Stimulated activated naive CD4-positive, alpha-beta T cell treated with Interleukin-2 at 50 U/mL for 16 hours (primary cell): ENCODE measurements at regions not wholly inside any gene's neighbourhood (a gene's known extent, or its start where the extent isn't known, plus 50 kb on each side); places are given as distances from the start of the nearest gene placed in this dataset.

Source experiments
- DNase-seq: peaks from one replicate; lab custom pipeline; 2025; lab: John Stamatoyannopoulos, UW

DNA sequence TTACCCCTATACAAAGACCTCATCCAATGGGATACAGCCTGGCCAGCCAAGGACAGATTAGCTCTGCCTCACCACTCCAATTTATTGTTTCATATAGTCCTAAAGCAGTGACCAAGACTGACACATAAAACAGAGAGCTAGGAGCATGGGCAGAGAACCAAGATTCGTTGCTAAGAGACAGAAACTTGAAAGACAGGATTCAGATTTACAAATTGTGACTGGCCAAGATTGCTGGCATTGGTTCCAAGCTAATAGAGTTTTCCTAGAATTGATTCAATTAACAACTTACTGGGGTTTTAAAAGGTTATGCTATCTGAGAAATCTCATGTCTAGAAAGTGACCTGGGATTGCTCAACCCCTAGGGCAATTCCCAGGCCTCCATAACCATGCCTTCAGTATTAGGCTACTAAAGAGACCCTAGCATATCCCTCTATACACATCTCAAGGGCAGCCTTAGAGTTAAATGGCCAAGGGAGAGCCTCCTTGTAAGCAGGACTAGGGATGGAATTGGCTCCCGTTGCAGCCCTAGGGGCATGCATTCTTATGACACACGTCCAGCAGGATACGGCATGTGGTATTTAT lies 75.6 kb downstream of the ICOS start:
- DNase-seq, result no peak

DNA sequence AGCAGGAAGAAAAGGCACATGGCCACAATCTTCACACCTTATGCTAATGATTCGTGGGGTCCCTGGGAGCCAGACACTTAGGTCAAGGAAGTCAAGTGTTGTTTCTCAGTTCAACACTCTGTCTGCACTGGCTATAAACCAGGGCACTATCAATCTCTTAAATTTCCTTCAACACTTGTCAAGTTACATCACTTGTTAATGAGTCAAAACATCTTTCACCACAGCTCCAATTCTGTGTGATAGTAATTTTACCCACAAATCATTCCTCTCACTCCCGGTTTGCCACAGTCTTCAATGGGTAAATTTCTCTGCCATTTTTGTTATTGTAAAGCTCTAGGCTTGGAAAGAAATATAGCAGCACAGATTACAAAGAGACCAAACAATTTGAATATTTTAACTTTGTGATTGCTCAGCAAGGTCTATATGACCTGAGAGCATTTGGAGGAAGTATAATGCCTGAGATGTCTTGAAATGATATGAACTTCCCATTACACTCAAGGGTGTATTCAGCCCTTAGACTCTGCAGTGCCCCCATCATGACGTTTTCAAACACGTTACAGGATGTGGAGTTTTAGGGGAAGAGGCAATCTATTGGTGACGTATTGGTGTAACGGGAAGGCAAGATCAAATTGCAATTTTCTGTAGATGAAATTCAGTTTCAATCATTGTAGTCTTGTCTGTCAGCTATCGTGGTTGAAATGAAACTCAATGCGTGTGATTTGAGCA lies 78.7 kb downstream of the ICOS start:
- peak; percentile 25 for DNase-seq

DNA sequence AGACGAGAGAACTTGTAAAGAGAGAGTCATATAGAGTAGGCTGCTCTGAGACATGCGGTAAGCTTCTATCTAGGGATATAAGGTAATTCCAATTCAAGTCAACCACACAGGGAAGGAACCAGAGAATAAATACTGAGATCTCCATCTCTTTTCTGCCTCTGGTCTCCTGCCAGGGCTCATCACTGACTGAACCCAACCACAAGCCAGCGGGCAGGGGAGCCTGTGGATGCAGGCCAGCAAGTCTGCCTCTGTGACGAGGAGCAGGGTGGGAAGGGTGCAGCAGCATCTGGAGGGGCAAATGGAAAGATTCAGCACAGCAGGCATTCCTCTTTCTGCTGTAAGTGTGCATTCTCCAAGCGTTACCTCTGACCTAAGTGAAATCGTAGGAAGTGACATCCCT lies 82.2 kb downstream of the ICOS start:
- no peak for DNase-seq

DNA sequence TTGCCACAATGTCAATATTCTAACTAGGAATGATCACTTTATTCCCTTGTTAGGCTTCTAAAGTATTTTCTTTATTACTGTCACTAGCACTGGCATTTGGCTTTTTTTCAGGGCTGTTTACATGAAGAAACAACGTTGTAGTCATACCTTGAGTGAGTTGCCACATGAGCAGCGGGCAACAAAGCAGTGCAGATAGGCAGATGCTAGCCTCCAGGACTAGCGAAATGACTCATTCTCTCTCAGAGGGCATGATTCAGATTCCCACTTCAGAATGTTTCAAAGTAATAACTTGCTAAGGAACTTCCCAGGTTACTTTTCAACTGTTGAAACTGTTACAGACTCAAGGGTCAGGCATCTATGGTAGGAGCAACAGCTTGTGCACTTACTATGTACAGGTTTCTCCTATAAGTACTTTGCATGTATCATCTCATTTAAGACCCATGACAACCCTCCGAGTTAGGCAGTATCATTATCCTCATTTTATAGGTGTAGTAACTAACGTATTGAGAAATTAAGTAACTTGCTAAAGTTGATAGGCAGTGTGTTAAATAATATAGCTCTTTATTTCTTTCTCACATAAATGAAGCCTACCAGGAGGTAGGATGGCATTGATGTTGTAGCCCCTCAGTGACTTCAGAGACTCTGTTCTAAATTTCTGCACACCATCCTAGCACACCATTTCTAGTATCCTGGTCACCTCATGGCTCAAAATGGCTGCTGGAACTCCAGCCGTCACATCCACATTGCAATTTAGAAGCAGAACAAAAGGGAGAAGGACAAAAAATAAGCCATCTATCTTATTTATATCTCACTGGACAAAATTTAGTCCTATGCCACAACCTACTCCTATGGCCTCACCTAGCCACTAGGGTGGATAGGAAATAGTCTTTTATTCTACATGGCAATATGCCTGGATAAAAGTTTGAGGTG lies 83.3 kb downstream of the ICOS start:
- DNase-seq, result peak; percentile 62

DNA sequence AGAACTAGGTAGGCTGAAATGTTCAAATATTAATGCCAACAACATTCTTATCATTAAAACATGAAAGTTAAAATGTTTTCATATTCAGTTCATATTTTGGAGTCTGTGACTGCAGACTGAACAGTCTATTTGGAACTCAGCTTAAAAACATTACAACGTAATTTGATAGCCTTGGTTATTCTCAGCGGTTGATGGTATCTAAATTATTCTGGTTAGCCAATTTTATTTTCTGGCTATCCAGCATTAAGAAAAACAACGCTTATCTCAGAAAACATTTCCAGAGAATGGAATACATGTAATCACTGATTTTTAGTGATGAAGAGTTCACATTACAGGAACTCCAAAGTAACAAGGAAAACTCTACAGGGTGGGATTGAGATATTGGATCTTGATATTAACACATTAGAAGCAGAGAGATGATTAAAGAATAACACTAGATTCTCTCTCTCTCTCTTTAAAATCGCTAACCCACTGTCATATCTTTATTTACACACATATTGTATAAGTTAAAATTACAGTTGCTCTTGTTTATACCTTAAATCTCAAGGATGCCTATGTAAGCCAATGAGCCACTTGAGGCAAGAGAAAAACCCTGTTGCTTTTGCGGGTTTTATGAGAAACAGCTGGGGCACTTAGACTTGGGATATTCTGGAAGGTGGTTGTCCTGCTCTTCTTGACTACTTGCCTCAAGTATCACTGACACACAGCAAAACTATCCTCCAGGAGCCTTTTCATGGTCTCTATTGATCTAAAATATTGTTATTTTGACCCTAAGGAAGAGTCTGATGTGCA lies 84.9 kb downstream of the ICOS start:
- DNase-seq, result no peak

DNA sequence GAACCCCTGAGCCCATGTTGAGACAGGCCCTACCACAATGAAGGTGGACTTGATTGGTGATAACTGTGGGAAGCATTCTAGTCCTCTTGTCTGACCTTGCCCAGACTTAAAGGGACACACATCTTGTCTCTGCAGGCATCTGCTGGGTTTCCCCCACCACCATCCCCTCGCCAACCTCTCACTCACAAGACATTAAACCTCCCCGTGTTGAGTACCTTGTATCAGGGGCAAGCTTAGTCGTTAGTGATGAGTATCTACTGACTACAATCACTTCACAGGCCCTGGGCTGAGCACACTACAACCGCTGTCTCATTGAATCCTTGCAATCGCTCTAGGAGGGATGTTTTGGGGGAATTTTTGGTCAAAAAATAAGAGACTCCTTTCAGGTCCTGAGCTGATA lies 86.0 kb downstream of the ICOS start:
- no peak for DNase-seq

DNA sequence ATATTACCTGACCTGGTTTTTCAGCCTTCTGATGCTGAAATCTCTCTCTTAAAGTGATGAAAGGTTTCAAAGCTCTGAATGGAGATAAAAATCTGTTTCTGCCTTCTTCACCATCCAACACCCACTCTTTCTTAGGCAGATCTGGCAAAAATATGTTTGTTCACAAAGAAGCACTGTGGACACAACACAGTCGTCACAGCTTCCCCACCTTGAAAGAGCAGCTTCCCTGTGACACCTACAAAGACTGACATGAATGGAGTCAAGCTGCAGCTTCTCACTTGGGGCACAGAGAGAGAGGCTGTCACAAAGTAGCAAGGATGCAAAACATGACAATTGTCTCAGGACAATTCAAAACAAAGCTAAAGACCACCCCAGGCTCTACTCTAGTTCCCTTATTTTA lies 86.5 kb downstream of the ICOS start:
- no peak for DNase-seq

DNA sequence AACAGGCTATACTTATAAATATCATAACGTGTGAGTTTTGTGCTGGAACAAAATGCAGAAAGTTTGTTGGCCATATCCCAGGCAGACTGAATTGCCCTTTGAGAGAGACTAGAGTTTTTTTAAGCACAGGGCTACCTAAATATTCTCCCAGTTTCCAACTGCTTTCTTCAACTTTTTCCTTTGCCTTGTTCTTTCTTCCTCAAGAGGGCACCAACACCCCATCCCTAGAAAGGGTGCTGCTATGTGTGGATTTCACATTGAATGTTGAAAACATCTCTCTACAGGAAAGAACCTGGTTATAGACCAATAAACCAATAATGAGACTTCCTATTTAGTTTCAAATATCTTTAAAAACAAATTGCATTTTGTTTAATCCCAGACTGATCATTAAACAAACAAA lies 87.9 kb downstream of the ICOS start:
- no peak for DNase-seq

DNA sequence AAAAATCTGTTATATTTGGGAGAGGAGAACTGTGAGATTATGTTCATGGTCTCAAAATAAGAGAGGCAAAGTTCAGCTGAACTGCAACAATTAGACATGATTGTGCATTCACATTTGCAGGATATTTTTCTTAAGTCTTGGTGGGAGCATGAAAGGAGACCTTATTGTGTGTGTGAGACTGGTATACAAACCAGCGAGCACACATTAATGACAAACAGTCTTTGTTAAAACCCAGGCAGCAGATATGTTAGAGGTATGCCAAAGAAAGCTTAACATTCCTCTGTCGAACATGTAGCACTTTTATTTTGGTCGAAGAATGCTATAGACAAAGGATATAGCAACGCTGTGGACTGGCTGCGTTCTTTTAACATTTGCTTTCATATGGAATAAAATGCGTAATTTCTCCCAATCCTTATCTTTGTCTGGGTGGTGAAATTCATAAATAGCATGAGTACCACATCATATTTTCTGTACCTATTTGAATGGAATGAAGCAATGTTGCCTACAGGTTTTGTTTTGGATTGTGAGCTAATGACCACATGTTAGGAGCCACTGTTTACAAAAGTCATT lies 88.4 kb downstream of the ICOS start:
- no peak for DNase-seq

DNA sequence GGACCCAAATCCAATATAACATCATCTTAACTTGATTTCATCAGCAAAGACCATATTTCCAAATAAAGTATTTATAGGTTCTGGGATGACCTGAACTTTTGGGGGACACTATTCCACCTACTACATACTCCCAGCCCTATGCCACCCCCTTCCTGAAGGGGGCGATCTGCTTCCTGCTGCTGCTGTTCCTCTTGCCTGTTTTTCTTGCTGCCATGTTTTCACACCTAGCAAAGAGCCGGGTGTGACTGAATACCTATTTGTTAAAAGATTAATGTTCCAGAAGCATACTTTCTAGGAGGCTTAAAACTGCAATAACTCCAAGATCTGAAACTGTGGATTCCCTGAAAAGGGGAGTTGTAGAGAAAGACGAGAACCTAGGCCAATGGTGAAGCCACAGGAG lies 89.7 kb downstream of the ICOS start:
- DNase-seq, result no peak

DNA sequence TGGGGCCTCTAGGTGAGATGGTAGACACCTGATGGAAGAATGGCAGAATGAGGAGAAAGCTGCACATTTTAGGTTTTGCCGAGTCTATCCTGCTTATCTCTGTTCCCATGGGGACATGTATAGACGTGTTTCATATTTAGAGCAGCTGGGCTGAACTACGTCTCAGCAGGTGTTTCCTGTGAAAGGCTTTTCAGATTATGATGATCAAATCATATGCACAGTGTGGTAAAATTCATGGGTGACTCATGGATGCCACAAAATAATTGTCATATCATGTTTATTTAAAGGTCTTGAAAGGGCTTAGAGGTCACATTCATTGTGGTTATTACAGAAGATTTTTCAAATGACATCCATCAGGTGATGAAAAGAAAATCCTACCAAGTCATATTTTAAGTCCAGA lies 90.5 kb downstream of the ICOS start:
- DNase-seq, result no peak

DNA sequence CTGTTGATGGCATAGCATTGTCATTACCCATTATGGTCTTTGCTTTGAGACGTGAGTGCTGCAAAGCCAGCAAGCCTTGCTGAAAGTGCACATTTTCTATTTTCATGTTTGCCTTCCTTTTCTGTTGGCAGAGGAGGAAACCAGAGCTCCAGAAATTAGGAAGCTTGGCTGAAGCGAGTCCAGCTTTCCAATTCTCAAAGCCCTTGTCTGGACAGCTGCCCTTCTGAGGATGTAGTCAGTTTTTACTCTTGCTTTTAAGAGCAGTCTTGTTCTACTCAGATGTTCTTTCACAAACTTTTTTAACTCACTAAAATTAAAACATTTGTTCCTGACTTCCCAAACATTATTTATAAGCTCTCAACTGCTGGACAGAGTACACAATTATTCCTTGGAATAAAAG lies 93.8 kb downstream of the ICOS start:
- no peak for DNase-seq

DNA sequence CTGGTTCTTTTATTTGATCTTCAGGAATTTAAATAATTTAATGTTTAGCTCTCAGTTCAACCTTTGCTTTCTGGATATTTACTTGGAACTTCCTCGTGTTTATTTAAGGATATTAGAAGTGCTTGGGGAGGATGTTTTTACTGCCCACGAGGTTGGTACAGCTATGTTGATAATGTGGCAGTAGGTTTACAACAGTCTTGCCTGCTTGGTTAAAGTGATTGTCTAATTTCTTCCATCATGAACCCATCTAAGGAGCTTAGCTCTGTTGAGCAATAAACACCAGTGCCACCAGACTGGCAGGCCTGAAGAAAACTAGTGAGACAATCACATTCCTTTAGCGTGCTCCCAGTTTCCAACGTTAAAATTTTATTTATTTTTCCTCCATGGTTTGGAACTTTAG lies 94.5 kb downstream of the ICOS start:
- no peak for DNase-seq

DNA sequence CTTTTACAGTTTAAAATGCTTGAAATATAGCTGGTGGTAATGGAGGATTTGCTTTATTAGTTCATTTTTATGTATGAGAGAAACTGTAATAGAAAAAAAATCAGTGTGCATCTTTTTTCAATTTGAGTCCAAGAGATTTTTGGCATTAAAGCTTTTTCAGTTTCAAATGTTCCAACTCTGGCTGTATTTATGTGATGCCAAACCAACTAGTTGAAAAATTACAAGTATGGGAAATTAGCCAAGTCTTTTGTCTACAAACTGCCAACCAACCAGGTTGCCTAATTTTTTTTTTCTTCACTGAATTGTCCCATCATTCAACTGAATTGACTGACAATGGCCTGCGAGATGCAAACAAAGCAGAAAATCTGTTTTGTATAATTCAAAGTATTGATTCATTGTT lies 95.7 kb downstream of the ICOS start:
- no peak for DNase-seq

DNA sequence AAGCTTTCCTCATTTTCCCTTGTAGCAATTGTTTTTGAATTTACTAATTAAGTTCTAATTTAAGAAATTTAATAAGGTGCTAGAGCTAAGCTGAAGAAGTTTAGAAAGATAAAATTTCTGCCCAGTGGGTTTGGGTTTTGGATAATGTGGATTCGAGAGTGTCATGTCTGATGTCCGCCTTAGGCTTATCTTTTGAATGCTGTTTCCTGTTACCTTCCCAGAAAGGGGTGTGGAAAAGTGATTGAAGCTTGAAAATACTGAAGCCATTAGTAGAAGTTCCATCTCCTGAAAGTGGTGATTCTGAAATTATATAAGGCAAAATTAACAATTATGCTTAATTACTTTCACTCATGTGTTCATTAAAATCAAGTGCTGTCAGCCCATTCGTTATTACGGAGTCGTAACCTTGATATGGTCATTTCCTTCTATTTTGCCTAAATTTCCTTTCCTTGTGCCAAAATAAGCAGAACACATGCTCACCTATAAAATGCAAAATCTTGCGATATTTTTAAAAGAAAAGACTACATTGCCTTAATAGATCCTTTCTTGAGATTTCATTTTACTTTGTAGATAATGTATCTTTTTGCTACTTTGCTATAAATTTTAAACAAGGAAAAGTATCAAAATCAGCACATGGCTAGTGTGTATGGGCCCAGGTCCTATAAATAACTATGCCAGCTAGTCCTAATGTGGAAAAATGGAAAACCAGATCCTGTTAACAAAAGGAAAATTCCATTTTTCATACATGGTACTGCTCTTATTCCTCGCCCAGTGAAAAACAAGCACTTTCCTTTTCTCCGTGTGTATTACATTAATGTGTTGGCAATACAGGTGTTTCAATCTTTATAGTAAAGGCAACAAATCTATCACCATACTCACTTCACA lies 97.3 kb downstream of the ICOS start:
- no peak for DNase-seq

DNA sequence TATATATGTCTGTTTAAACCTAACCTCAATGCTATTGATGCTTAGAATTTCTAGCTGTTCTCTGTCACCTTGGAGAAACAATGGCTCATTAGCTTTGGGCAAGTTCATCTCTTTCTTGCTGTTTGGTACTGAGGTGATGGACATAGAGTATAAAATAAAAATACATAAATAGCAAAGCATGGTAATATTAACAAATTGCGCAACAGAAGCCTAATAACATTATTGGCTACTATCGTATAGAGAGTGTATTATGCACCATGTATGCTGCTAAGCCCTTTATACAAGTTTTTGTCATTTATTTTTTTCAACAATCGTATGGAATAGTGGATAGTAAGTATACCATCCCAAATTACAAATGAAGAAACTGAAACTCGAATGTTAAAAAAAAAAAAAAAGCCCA lies 100.1 kb downstream of the ICOS start:
- DNase-seq, result no peak

DNA sequence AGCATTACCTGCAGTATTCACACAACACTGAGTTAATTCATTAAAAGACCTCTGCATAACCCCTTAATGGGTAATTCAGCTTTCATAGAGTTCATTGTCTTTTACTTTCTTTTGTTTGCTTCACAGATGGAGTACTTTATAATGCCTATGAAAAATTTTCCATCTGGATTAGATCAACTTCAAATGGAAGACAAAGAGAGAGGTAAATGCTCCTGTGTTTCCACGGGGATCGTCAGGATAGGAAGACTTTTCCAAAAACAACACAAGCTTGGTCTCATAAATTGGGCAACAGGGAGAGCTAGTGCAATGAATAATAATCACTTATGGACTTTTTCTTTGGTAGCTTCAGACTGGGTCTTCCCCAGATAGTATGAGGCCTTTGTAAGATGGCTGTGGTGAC lies 100.7 kb downstream of the ICOS start:
- no peak for DNase-seq

DNA sequence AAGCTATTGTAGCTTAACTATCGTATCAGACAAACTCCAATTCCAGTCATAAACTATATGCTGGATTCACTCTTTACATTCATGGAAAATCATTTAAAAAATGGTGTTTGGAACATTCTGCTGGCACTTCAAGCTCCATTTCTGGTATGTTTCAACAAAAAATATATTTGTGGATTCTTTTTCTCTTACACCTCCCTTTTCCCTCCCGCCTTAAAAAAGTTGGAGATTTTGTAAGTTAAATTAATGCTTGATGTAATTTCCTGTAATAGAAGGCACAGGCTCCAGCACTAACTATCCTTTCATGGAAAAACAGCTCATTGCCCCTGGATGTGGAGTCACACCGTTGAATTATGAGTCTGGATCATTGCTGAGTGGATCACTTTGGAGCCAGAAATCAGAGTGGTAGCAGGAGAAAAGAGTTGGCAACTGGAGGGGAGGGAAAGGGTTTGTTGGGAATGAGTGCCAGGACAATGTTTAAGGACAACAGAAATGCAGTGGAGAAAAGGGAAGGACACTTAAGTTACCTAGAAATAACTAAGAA lies 102.8 kb downstream of the ICOS start:
- DNase-seq, result no peak

DNA sequence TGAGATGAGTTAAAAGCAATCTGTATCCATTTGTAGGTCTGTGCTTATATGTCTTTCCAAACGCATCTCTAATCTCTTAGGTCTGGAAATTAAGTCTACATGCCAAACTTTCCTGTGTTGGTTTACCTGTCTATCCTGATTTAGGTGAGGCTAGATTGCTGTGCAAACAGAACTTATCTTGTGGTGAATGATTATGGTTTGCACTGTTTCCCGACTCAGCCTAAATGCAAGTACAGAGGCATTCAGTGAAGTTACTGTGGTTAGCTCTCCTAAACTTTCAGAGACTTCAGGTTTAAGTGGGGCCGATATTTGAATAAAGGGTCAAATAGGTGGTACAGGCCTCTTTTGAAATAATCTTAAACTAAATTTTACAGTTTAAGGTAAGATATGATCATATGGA lies 103.5 kb downstream of the ICOS start:
- DNase-seq, result no peak

DNA sequence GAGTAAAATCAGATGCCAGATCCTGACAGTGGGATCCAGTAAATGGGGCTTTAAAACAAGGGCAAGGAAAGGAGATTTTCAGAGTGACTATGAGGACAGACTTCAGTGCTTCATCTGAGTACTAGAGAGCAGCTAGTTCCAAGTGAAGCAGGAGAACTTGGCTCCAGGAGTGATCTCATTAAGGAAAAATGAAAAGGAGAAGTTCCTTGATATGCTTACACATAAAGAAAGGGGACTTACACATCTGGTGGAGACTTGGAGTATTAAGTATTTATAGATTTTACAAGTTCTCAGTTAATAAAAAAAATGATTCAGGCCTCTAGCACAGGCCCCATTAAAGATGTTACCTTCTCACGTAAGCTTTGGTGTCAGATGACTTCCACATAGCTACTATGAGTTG lies 105.8 kb downstream of the ICOS start:
- no peak for DNase-seq

DNA sequence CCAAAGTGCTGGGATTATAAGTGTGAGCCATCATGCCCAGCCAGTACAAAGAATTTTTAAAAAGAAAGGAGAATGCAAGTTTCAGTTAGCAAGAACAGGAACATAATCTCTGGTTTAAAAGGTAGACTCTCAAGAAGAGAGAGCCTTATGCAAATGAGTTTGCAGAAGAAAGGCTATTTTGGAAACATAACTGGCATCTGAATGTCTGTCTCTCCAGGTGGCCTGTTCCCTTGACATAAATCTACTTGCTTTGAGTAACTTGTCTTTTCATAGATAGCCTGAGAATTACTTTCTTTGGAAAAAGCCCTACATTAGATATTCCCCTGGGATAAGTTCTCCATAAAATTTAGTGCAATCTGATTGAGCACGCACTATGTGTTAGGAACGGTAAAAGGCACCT lies 109.6 kb downstream of the ICOS start:
- no peak for DNase-seq
